Cardiac fibroblast (primary cell): ENCODE measurements at regions not wholly inside any gene's neighbourhood (a gene's known extent, or its start where the extent isn't known, plus 50 kb on each side); places are given as distances from the start of the nearest gene placed in this dataset.

Experiments used
- DNase-seq, 2 donors: peaks; one replicate each; pipeline versions ENCODE4 v3.0.0 to v3.0.0-alpha.2; 2010; ENCODE audit warnings: low read depth in 2 of 2
- H3K4me3 ChIP-seq, 2 donors: replicated peaks in 1 of 2; 1 replicate in 1 of 2; 2 replicates in 1 of 2; pipeline ENCODE4 v1.5.1; 2011; ENCODE audit warnings: low read depth in 2 of 2, low read length in 2 of 2, mild to moderate bottlenecking in 2 of 2, moderate library complexity in 1 of 2
- CTCF ChIP-seq: IDR thresholded peaks from one replicate; pipeline ENCODE4 v1.5.1; 2011; ENCODE audit warnings: low read depth, mild to moderate bottlenecking, low read length, inconsistent platforms

GRCh38 chr17:77889866-77890760, 68.4 kb upstream of the TNRC6C start:
- DNase-seq, result no peak
- no peak for TF ChIP-seq CTCF
- no peak overlapping the region for H3K4me3 ChIP-seq

GRCh38 chr17:77890771-77891170, 67.7 kb upstream of the TNRC6C start:
- TF ChIP-seq CTCF, result no peak
- no peak overlapping the region for H3K4me3 ChIP-seq
- no peak for DNase-seq

- no peak overlapping the region for H3K4me3 ChIP-seq
- DNase-seq, result no peak
- no peak for TF ChIP-seq CTCF
Observed at GRCh38 chr17:77891602-77892001, 66.9 kb upstream of the TNRC6C start.

GRCh38 chr17:77892031-77892430, 66.5 kb upstream of the TNRC6C start:
- no peak overlapping the region for H3K4me3 ChIP-seq
- TF ChIP-seq CTCF, result no peak
- DNase-seq, result no peak

GRCh38 chr17:77892469-77893143, 65.9 kb upstream of the TNRC6C start:
- no peak overlapping the region for H3K4me3 ChIP-seq
- no peak for DNase-seq
- peak; percentile 13 for TF ChIP-seq CTCF

GRCh38 chr17:77893144-77894044, 65.1 kb upstream of the TNRC6C start:
- no peak for TF ChIP-seq CTCF
- DNase-seq, result no peak

More at GRCh38 chr17:77893144-77894044, 65.1 kb upstream of the TNRC6C start:
- H3K4me3 ChIP-seq, result no peak overlapping the region
